PFSK-1 (cell line): ENCODE measurements at regions not wholly inside any gene's neighbourhood (a gene's known extent, or its start where the extent isn't known, plus 50 kb on each side); places are given as distances from the start of the nearest gene placed in this dataset.

Source experiments
- FOXP2 ChIP-seq: optimal IDR thresholded peaks from 2 replicates; pipeline ENCODE3; 2011; ENCODE audit warnings: borderline replicate concordance, control low read depth, inconsistent platforms; ENCODE audit not compliant: insufficient read depth; ENCODE audit errors: extremely low read length, extremely low read depth
- POLR2AphosphoS5 ChIP-seq: IDR thresholded peaks from 2 replicates; pipeline ENCODE4 v1.6.1; 2012; ENCODE audit warnings: low read depth, mild to moderate bottlenecking, control low read depth, low read length, moderate library complexity
- REST ChIP-seq, 2 experiments: IDR thresholded peaks; 2 replicates each; pipeline versions ENCODE4 v1.6.1 to v1.8.0; 2011 to 2012; ENCODE audit warnings: low read depth in 2 of 2, low read length in 2 of 2, control low read depth in 1 of 2, inconsistent platforms in 1 of 2, mild to moderate bottlenecking in 1 of 2, moderate library complexity in 1 of 2; ENCODE audit not compliant: insufficient read depth in 1 of 2
- SIN3A ChIP-seq: IDR thresholded peaks from 2 replicates; pipeline ENCODE4 v1.6.1; 2012; ENCODE audit warnings: mild to moderate bottlenecking, low read length, moderate library complexity, borderline replicate concordance; ENCODE audit not compliant: insufficient read depth
- TAF1 ChIP-seq: IDR thresholded peaks from 2 replicates; pipeline ENCODE4 v1.6.1; 2012; ENCODE audit warnings: low read length, control low read depth, borderline replicate concordance; ENCODE audit not compliant: insufficient read depth

- TF ChIP-seq REST (IDR thresholded peaks at IDR 0.05; ENCODE audit: insufficient read depth in 1 of 2, low read depth in 2 of 2, low read length in 2 of 2) (no peak), TAF1 (no peak), POLR2AphosphoS5 (no peak), FOXP2 (no peak), SIN3A (no peak)
Observed at GRCh38 chr11:109958821-109959166, 134.4 kb upstream of the ZC3H12C start.

- TF ChIP-seq FOXP2 (no peak), POLR2AphosphoS5 (no peak), TAF1 (no peak), REST (IDR thresholded peaks at IDR 0.05; ENCODE audit: insufficient read depth in 1 of 2, low read depth in 2 of 2, low read length in 2 of 2) (no peak), SIN3A (no peak)
Observed at GRCh38 chr11:109960831-109961230, 132.4 kb upstream of the ZC3H12C start.

- TF ChIP-seq TAF1 = no peak
- no peak for TF ChIP-seq REST (IDR thresholded peaks at IDR 0.05; ENCODE audit: insufficient read depth in 1 of 2, low read depth in 2 of 2, low read length in 2 of 2)
- TF ChIP-seq POLR2AphosphoS5 = no peak
- TF ChIP-seq SIN3A = no peak
- no peak for TF ChIP-seq FOXP2
Observed at GRCh38 chr11:109961261-109961660, 131.9 kb upstream of the ZC3H12C start.

- TF ChIP-seq SIN3A (no peak), FOXP2 (no peak), TAF1 (no peak), POLR2AphosphoS5 (no peak), REST (IDR thresholded peaks at IDR 0.05; ENCODE audit: insufficient read depth in 1 of 2, low read depth in 2 of 2, low read length in 2 of 2) (no peak)
Observed at GRCh38 chr11:109963101-109963500, 130.1 kb upstream of the ZC3H12C start.

- TF ChIP-seq SIN3A (no peak), FOXP2 (no peak), REST (IDR thresholded peaks at IDR 0.05; ENCODE audit: insufficient read depth in 1 of 2, low read depth in 2 of 2, low read length in 2 of 2) (no peak), POLR2AphosphoS5 (no peak), TAF1 (no peak)
Observed at GRCh38 chr11:109964487-109964886, 128.7 kb upstream of the ZC3H12C start.
